Right lobe of liver (tissue), 6 donors: ENCODE measurements at regions not wholly inside any gene's neighbourhood (a gene's known extent, or its start where the extent isn't known, plus 50 kb on each side); places are given as distances from the start of the nearest gene placed in this dataset.

Experiments used
- ATAC-seq, 4 donors: fragments of 200-7000 bp; cut with Tn5 transposase; one replicate each; pipeline ENCODE4 v1.9.1; 2020; ENCODE audit warnings: mild to moderate bottlenecking in 4 of 4, moderate library complexity in 4 of 4
- DNase-seq, 3 donors: peaks; one replicate each; pipeline ENCODE4 v3.0.0-alpha.2; 2020
- H3K27ac ChIP-seq, 3 donors: fragments of 200-600 bp; one replicate each; pipeline ENCODE4 v1.8.0; 2022
- H3K27me3 ChIP-seq, 2 donors: fragments of 200-600 bp; one replicate each; pipeline ENCODE4 v1.8.0; 2022
- H3K36me3 ChIP-seq, 4 donors: fragments of 200-600 bp; sonication (generic) in 1 of 4; one replicate each; pipeline versions ENCODE4 v1.5.1 to v1.8.0; 2017 to 2022; ENCODE audit warnings: control low read depth in 1 of 4
- H3K4me1 ChIP-seq, 4 donors: fragments of 200-600 bp; sonication (generic) in 1 of 4; one replicate each; pipeline versions ENCODE4 v1.5.1 to v1.8.0; 2017 to 2022; ENCODE audit warnings: control low read depth in 1 of 4
- H3K4me3 ChIP-seq, 3 donors: fragments of 200-600 bp; one replicate each; pipeline ENCODE4 v1.8.0; 2022
- H3K9me3 ChIP-seq, 4 donors: fragments of 200-600 bp; sonication (generic) in 1 of 4; one replicate each; pipeline versions ENCODE4 v1.5.1 to v1.8.0; 2017 to 2022; ENCODE audit warnings: control low read depth in 1 of 4
- POLR2A ChIP-seq: fragments of 450-650 bp; IDR thresholded peaks from one replicate; pipeline ENCODE4 v1.6.1; 2017; ENCODE audit warnings: antibody characterized with exemption, mild to moderate bottlenecking
- WGBS: methylation state at CpG from one replicate; pipeline ENCODE4 v1.1.6; 2018; ENCODE audit warnings: low coverage, low lambda C conversion rate; ENCODE audit not compliant: insufficient coverage; ENCODE audit errors: missing lambda C conversion rate; 5-methylcytosine and 5-hydroxymethylcytosine counted together
- intact Hi-C, 2 donors: fragments of 100-400 bp; cut with DNase I; formaldehyde crosslinking; loops; one replicate each; pipeline versions ENCODE4 v1.11.2 to v1.14.1; 2022
- TF ChIP-seq, protein P1 (sequence below), 4 donors: fragments of 200-600 bp in 3 of 4; fragments of 450-650 bp in 1 of 4; IDR thresholded peaks; one replicate each; pipeline versions ENCODE4 v1.5.1 to v1.8.0; 2016 to 2022; ENCODE audit warnings: antibody characterized with exemption in 4 of 4, mild to moderate bottlenecking in 2 of 4
- donor health status: DM: no; HTN: yes; CAD: no.
- donor health status: DM: no; HTN: no; CAD: no.
- donor health status: DM: no; HTN: no; CAD: no.
- donor health status: DM: no; HTN: yes; CAD: no.
- donor health status: DM: no; HTN: yes; CAD: no.

DNA sequence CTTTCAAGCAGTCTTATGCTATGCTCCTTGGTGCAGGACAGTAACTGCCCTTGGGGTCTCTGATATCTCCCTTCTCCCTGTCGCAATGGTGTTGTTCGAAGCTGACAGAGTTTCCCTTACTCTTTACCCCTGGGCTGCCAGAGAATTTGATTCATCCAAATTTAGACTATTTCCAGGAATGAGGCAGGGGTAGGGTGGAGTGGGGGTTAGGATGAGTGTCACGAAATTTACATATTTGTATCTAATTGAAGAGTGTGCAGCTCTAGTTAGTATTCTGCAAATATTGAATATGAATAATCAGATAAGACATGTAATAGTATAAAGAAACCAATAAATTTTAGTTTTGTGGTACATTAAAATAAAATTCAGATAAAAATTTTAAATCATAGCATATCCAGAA lies 140.0 kb upstream of the LMO4 start:
- Histone ChIP-seq H3K36me3 (no peaks in the 10 kb centered on the region), H3K27me3 (no peaks in the 10 kb centered on the region), H3K4me1 (no peaks in the 10 kb centered on the region), H3K4me3 (no peak overlapping the region), H3K27ac (no peak overlapping the region), H3K9me3 (no peaks in the 10 kb centered on the region)
- intact Hi-C loops = no loop called here
- 56% methylated on average over 1 of the region's 3 CpGs for WGBS
- TF ChIP-seq, protein P1, sequence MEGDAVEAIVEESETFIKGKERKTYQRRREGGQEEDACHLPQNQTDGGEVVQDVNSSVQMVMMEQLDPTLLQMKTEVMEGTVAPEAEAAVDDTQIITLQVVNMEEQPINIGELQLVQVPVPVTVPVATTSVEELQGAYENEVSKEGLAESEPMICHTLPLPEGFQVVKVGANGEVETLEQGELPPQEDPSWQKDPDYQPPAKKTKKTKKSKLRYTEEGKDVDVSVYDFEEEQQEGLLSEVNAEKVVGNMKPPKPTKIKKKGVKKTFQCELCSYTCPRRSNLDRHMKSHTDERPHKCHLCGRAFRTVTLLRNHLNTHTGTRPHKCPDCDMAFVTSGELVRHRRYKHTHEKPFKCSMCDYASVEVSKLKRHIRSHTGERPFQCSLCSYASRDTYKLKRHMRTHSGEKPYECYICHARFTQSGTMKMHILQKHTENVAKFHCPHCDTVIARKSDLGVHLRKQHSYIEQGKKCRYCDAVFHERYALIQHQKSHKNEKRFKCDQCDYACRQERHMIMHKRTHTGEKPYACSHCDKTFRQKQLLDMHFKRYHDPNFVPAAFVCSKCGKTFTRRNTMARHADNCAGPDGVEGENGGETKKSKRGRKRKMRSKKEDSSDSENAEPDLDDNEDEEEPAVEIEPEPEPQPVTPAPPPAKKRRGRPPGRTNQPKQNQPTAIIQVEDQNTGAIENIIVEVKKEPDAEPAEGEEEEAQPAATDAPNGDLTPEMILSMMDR (IDR thresholded peaks at IDR 0.05) = no peak
- no peak for TF ChIP-seq POLR2A
- DNase-seq (no peak), ATAC-seq (no peak)

DNA sequence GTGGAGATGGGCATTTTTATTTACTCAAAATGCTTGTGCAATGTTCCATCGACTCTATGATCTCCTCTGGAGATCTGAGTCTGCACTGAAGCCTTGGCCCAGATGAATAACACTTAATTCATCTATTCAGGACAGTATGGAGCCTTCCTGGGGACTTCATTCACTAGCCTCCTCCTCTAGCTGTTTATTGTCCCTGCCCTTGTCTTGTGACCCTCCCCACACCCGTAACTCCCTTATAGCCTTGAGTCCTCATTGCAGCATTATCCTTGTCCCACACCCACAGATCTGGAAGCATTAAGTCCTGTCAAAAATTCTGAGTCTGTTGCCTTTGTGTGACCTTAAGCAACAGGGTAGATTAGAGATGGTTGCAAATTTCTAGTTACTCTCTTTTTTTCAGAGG lies 138.3 kb upstream of the LMO4 start:
- intact Hi-C loops = no loop called here
- 30% methylated on average over 2 of the region's 2 CpGs for WGBS
- H3K4me3 ChIP-seq = no peak overlapping the region
- no peaks in the 10 kb centered on the region for H3K36me3 ChIP-seq
- no peak overlapping the region for H3K27ac ChIP-seq
- TF ChIP-seq, protein P1 (IDR thresholded peaks at IDR 0.05) = no peak
- TF ChIP-seq POLR2A = no peak
- DNase-seq (no peak), ATAC-seq (no peak)
- no peaks in the 10 kb centered on the region for H3K4me1 ChIP-seq
- no peaks in the 10 kb centered on the region for H3K27me3 ChIP-seq
- no peaks in the 10 kb centered on the region for H3K9me3 ChIP-seq

DNA sequence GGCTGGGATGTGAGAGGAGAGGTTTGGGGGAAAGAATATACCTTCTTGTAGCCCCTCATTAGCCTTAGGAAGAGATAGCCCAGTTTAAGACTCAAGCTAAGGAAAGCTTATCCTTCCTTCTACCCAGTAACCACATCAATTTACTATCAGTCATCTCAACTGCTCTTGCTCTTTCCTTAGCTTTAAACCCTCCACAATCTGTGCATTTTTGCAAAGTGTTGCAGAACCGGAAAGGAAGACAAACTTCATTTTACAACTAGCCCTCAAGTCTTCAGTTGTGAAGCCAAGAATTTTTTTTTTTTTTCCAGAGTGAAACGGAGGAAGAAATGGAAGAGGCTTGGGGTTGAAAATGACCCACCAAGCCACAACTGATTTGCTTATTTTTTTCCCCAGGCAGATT lies 137.0 kb upstream of the LMO4 start:
- ATAC-seq = no peak
- intact Hi-C loops = no loop called here

DNA sequence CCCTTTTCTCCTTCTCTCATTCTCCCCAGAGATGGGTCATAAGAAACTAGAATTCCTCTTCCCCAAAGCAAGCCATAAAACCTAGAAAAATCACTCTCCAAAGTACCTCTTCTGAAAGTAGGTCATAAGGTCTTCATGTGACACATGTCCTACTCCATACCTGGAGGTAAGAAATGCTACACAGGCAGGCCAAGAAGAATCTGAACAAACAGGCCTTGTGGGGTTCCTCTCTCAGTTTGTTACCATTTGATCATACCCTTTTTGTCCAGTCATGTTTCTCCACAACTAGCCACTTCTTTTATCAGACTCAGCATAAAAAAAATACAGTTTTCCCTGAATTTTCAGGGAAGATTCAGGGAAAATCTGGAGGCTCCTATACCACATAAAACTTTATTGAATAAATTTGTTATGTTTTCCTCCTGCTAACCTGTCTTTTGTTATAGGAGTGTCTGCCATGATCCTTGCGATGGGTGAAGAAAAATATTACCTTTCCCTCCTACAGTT lies 134.4 kb upstream of the LMO4 start:
- intact Hi-C loops = no loop called here
- no peak overlapping the region for H3K4me3 ChIP-seq
- DNase-seq (no peak), ATAC-seq (no peak)
- WGBS = 86% methylated on average over 1 of the region's 1 CpG
- H3K9me3 ChIP-seq = no peaks in the 10 kb centered on the region
- no peak overlapping the region for H3K27ac ChIP-seq
- H3K36me3 ChIP-seq = no peaks in the 10 kb centered on the region
- no peaks in the 10 kb centered on the region for H3K4me1 ChIP-seq
- no peaks in the 10 kb centered on the region for H3K27me3 ChIP-seq
- no peak for TF ChIP-seq POLR2A
- TF ChIP-seq, protein P1 (IDR thresholded peaks at IDR 0.05) = no peak

More for the DNA sequence above, 137.0 kb upstream of the LMO4 start:
- DNase-seq = no peak
- Histone ChIP-seq H3K36me3 (no peaks in the 10 kb centered on the region), H3K4me3 (no peak overlapping the region), H3K4me1 (no peaks in the 10 kb centered on the region), H3K27ac (no peak overlapping the region), H3K27me3 (no peaks in the 10 kb centered on the region), H3K9me3 (no peaks in the 10 kb centered on the region)
- TF ChIP-seq, protein P1 (IDR thresholded peaks at IDR 0.05) = no peak
- no peak for TF ChIP-seq POLR2A
- 22% methylated on average over 2 of the region's 2 CpGs for WGBS

DNA sequence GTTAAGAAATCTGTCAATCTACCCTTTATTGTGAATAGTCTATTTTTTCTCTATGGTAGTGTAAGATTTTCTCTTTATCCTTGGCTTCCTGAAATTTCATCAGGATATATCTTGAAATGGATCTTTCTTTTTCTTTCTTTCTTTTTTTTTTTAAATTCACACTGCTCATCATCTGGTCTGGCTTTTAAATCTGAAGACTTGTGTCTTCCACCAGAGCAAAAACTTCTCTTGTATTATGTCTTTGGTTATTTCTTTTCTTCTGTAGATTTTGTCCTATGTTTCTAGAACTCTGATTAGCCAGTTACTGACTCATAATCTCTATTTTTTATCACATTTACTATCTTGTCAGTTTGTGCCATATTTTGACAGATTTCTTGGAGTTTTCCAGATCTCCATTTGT lies 133.8 kb upstream of the LMO4 start:
- Histone ChIP-seq H3K4me3 (no peak overlapping the region), H3K27ac (no peak overlapping the region), H3K27me3 (no peaks in the 10 kb centered on the region), H3K4me1 (no peaks in the 10 kb centered on the region), H3K9me3 (no peaks in the 10 kb centered on the region), H3K36me3 (no peaks in the 10 kb centered on the region)
- DNase-seq (no peak), ATAC-seq (no peak)
- TF ChIP-seq, protein P1 (IDR thresholded peaks at IDR 0.05) = no peak
- no peak for TF ChIP-seq POLR2A
- intact Hi-C loops = no loop called here
